ENCODE measurements at regions not wholly inside any gene's neighbourhood (a gene's known extent, or its start where the extent isn't known, plus 50 kb on each side); places are given as distances from the start of the nearest gene placed in this dataset.

DNA sequence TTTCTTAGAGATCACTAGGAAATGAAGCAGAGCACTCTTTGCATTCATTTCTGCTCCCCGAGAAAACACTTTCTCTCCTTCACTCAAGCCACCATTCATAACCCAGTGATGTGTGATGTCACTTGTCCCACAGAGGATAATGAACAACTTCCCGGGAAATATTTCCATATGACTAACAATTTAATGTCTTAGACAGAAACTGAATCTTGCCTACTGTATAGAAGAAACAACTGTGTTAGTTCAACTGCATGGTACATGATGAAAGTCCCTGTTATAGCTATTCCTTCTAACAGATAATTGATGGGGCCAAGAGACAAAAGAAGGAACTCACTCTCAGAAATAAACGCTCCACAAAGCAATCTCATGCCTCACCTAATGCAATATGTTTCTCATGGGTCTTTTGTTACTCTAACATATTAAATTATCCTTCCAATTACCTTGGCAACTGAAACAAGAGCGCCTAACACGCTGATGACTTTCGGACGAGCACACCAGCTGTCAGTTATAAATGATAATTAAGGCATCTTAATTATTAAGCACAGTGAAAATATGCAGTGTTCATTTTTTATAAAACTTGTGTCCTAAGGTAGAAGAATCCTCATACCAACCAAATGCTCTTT lies 113.7 kb upstream of the TLR3 start:
- DNase-seq (ENCODE audit: insufficient read length, low spot score) = no peak
- no peak for TF ChIP-seq POLR2A (IDR thresholded peaks at IDR 0.05; ENCODE audit: low read depth, low read length)
- FAIRE-seq = no peak

DNA sequence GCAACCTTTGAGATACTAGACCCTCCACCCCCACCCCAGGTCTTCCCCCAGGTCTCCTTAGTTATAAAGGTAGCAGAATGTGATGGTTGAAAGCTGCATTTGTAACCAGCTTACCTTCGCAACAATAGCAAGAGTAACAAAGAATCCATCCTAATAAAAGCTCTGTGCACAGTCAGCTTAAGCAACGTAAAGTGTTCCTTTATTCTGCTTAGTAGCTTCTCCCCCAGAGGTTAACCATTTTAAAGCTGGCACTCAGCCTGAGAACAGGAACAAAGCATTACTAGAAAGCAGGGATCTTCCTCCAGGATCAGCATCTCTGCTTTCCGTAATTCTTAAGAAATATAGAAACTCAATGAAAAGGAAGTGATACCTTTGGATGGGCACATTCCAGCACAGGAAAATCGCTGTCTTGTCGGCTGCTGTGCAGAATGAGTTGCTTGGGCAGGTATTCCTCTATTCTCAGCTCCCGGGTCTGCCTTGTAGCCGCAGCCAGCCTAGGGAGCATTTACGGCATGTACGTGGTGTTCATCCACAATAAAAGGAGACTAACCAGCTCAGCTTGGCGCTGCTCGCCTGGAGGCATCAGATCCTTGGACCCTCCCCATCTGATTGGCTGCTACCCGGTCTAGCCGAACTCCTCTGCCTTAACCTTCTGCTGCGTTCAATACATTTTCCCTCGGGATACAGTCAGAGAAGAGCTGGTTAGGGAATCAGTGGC lies 113.0 kb upstream of the TLR3 start:
- FAIRE-seq (no peak), DNase-seq (ENCODE audit: insufficient read length, low spot score) (no peak)
- no peak for TF ChIP-seq POLR2A (IDR thresholded peaks at IDR 0.05; ENCODE audit: low read depth, low read length)

DNA sequence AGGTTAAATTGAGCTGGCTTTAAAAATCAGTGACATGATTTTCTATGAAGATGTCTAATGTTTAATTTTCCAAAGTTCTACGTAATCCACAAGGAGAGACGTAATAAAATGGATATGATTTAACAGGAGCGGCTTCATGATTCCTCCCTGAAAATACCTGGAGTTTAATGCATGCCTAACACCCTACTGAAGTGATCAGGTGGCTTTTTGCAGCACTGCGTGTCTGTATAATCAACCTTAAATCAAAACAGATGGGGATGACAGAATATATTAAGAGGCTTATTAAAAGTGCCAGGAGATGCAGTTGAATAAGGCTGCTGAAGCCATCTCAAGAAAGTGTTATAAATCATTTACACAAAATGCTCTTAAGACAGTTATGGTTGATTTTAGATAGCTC lies 112.4 kb upstream of the TLR3 start:
- FAIRE-seq (no peak), DNase-seq (ENCODE audit: insufficient read length, low spot score) (no peak)
- no peak for TF ChIP-seq POLR2A (IDR thresholded peaks at IDR 0.05; ENCODE audit: low read depth, low read length)

DNA sequence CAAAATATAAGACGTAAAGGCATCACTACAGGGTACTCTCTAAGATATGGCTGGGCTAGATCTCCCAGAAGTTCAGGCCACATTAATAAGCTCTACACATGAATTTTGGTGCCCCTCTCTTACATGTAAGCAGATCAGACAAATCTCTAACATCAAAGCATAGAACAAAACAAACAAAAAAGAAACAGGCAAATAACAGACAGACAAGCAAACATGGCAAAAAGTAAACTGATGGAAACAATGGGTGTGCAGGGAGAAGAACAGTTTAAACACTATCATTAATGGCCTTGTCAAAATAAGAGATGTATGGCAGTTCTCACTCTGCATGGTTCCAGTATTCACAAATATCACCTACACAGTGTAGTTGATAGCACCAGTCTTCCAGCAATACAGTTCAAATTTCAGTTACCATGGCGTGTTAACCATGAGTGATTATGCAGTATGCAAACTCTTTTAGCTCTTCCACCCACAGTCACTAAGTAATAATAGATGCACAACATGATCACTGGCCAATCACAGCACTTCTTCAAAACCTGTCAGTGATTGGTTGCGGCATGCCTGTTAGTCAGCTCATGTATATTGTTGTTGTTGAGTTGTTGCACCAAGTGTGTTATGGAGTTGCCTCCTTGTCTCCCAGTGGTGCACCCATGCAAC lies 110.7 kb upstream of the TLR3 start:
- FAIRE-seq = no peak
- DNase-seq (ENCODE audit: insufficient read length, low spot score) = no peak
- no peak for TF ChIP-seq POLR2A (IDR thresholded peaks at IDR 0.05; ENCODE audit: low read depth, low read length)

DNA sequence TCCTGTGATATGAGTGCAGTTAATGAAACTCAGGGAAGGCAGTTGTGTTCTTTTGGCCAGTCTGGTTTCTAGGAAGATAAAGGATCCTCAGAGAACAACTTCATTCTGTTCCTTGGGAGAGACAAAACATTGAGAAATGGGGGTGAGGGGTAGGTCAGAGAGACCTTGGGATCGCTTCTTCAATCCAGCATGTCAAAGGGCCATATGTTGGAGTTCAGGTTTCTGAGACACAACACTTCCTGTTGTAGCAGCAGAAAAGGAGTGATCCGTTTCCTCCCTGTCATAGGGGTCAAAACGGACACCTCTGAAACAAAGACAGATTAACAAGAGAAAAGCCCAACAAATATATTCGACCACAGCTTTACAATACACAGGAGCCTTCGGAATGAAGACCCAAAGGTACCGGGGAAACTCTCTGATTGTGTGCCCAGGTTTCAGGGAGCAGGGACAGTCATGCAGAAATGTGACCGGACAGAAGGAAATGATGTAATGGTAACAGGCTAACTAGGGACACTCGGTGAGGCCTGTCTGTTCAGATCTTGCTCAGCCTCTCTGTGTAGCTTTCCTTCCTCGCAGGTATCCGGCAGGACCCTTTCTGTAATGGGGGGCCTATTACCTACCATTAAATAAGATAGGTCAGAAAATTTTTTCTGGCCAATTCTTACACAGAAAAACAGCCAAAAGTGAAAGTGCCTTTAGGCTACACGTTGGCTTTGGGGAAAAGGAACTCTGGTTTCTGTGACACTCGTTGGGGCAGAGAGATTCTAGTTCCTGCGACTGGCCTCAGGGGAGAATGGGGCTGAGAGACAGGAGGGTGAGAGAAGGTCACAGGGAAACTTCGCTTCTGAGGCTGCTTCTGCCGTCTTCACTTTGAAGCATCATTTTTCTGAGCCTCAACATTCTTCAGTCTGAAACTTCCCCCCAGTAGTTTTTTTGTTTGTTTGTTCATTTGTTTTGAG lies 103.3 kb upstream of the TLR3 start:
- no peak for TF ChIP-seq POLR2A (IDR thresholded peaks at IDR 0.05; ENCODE audit: low read depth, low read length)
- DNase-seq (ENCODE audit: insufficient read length, low spot score) (no peak), FAIRE-seq (no peak)

DNA sequence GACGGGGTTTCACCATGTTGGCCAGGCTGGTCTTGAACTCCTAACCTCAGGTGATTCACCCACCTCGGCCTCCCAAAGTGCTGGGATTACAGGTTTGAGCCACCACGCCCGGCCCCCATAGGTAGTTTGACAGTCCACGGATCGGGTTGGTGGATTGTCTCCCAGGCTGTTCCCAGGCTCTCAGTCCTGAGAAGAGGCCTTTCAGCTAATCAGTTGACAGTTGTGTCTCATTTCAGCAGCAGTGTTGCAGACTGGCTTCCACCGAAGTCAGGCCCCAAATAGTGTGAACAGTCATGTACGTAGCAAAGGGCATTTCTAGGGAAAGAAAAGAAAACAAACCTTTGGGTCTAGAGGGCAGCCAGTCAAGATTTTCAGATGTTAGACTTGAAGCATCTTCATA lies 102.4 kb upstream of the TLR3 start:
- DNase-seq (ENCODE audit: insufficient read length, low spot score) (no peak), FAIRE-seq (no peak)
- no peak for TF ChIP-seq POLR2A (IDR thresholded peaks at IDR 0.05; ENCODE audit: low read depth, low read length)

DNA sequence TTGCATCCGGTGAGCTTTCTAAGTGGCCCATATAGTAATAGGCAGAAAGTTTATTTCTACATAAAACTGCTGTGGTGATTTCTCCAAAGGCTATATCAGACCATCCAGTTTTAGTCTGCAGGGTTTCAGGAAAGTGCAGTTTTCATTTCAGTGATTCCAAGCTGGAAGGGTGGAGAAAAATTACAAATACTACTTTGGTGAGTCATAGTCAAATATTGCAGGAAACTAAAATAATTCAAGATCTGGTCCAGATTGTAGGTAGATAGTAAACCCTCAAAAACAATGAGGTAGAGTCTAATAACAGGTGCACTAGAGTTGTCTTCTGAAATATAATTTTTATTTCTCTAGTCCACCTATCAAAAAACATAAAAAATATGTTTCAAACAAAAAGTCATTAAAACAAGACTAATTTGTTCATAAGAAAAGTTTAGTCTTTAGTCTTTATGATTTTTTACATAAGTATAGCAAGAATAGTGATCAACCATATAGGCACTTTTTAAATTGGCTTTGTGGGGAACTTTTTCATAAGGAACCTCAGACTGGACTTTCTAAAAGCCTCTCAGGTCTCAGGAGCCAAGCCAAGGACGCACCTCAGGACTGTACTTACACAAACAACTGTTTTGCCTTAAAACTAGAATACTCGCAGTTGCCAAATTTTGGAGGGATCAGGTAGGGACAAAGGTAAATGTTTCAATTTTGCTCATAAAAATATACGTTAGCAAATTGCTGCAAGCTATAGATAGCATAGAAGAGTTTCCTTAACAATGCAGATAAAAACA lies 101.8 kb upstream of the TLR3 start:
- no peak for TF ChIP-seq POLR2A (IDR thresholded peaks at IDR 0.05; ENCODE audit: low read depth, low read length)
- FAIRE-seq (no peak), DNase-seq (ENCODE audit: insufficient read length, low spot score) (no peak)

DNA sequence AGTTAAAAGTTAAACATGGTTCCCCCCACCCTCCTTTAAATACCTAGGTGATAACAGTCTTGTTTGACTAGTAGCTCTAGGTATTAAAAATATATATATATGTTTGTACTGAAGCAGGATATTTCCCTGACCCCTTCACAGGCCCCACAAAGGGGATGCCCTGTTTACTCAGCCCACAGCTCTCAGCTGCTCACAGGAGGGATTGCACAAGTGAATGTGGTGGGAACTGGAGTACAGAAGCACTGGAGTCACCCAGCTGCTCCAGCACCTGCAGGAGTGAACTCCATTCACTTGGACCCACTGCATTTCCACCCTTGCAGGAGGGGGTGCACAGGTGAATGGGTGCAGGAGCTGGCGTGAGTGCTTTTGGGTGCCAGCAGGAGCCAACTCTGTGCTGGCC lies 99.3 kb upstream of the TLR3 start:
- FAIRE-seq = no peak
- DNase-seq (ENCODE audit: insufficient read length, low spot score) = no peak
- no peak for TF ChIP-seq POLR2A (IDR thresholded peaks at IDR 0.05; ENCODE audit: low read depth, low read length)

DNA sequence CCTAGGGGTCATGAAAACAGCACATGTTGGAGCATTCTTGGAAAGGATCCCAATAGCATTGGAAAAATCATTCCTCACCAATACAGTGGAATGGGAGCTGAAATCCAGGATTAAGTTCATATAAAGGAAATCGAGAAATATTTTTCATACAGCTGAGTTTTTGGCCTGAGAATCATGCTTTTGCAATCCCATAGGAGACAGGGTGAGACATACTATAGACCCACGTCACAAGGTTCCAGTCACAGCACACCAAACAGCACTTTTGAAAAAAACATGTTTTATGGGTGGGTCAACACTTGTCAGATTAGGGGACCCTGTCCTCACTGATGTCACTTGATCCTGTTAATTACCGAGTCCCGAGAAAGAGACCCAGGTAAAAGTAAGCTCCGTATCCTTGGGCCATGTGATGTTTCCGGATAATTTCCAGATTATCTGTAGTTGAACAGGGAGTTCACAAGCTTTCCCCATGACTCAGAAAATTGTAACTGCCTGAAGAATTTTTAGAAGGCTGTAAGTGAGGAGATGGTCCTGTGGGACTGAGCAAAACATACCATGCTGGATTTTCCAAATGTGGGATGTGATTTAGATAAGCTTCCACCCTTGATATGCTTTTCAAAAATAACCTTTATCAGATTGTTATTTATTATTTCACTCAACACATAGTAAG lies 80.9 kb upstream of the TLR3 start:
- no peak for FAIRE-seq
- no peak for TF ChIP-seq POLR2A (IDR thresholded peaks at IDR 0.05; ENCODE audit: low read depth, low read length)
- DNase-seq (ENCODE audit: insufficient read length, low spot score) = no peak

DNA sequence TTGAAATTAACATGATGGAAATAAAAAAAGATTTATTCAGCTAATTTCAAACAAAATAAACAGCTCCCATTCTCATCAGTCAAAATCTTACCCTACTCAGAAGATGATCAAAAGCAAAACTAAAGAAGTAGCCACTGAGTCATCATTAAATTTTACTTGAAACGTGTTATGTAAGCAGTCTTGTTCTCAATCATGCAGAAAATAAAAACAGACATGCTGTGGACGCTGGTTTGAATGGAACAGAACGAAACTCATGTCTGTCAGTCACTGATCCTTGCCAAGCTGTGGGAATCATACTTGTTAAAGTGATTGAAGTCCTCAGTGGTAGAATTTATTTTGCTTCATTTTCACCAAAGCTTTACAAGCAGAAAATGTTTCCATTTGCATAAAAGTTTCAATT lies 77.2 kb upstream of the TLR3 start:
- FAIRE-seq (no peak), DNase-seq (ENCODE audit: insufficient read length, low spot score) (no peak)
- TF ChIP-seq POLR2A (IDR thresholded peaks at IDR 0.05; ENCODE audit: low read depth, low read length) = no peak

DNA sequence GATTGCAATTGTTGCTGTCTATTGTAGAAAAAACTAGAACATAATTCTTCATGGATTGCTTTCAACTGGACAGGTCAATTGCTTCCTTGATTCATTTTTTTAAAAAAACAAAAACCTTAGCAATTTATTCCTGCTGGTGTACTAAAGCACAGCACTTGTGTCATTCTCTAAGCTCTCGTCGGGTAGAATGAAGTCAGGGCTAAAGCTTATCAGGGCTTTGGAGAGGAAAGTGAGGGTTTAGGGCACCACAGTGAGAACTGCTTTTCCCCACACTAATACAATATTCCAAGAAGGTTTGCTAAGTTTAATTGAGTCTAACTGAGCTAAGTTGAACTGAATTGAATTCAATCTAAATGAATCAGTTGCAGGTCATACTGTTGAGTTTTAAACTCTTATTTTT lies 76.4 kb upstream of the TLR3 start:
- no peak for TF ChIP-seq POLR2A (IDR thresholded peaks at IDR 0.05; ENCODE audit: low read depth, low read length)
- DNase-seq (ENCODE audit: insufficient read length, low spot score) = no peak
- no peak for FAIRE-seq

DNA sequence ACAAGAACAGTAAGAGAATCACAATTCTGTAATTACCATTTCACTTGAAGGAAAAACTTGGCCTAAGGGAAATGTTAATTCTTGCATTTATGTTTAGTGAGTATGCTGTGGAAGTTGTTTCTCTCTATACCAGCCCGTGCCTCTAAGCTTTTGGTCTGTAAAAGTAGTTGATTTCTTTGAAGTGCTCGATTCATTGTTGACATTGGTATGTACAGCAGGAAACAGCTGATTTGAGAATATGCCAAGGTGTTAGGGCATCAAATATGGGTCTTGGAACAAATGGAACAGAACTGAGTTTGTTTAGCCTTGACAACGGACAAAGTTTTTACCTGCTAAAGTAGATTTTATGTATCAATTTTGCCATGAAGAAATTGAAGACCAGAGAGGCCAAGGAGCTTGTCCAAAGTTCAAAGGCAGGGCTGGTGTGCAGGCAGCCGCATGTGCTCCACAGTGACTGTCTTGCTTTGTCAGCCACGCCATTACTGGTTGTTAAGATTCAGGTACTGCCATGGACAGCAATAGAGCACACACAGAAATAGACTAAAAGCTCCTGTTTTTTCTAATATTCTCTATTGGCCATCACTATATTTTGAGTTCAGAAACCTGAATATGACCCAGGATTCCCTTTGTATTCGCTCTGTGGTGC lies 75.5 kb upstream of the TLR3 start:
- no peak for TF ChIP-seq POLR2A (IDR thresholded peaks at IDR 0.05; ENCODE audit: low read depth, low read length)
- FAIRE-seq (no peak), DNase-seq (ENCODE audit: insufficient read length, low spot score) (no peak)
